ENCODE measurements at regions not wholly inside any gene's neighbourhood (a gene's known extent, or its start where the extent isn't known, plus 50 kb on each side); places are given as distances from the start of the nearest gene placed in this dataset.
"Not testable (repeated sequence)": the region's sequence is repeated elsewhere in the genome, so short reads cannot be mapped to it uniquely, and the experiment has no call there.

GRCh38 chr4:103272174-103272573 lies 74.0 kb upstream of the CENPE start:
- H4K20me1 ChIP-seq (ENCODE audit: insufficient read depth, poor library complexity, severe bottlenecking): no peaks in the 10 kb centered on the region
- H3K27me3 ChIP-seq: no peaks in the 10 kb centered on the region
- no peak for TF ChIP-seq EZH2phosphoT487 (IDR thresholded peaks at IDR 0.05; ENCODE audit: low read depth, severe bottlenecking, unreplicated experiment)
- TF ChIP-seq EZH2 (IDR thresholded peaks at IDR 0.05; ENCODE audit: borderline replicate concordance): no peak
- no peak for TF ChIP-seq CTCF (IDR thresholded peaks at IDR 0.05; ENCODE audit: poor library complexity)
- no peak overlapping the region for H2AFZ ChIP-seq
- H3K27ac ChIP-seq: no peak overlapping the region
- no peaks in the 10 kb centered on the region for H3K9me3 ChIP-seq (ENCODE audit: low read depth)
- no peak for DNase-seq (ENCODE audit: low spot score)
- no peaks in the 10 kb centered on the region for H3K36me3 ChIP-seq (replicated peaks; ENCODE audit: insufficient read depth, low read depth)
- H3K9me2 ChIP-seq (replicated peaks; ENCODE audit: insufficient read depth): no peaks in the 10 kb centered on the region
- H3K79me2 ChIP-seq: no peaks in the 10 kb centered on the region
- no peaks in the 10 kb centered on the region for H3K4me1 ChIP-seq (ENCODE audit: insufficient read depth)
- no peak overlapping the region for H3K4me3 ChIP-seq
- no peak overlapping the region for H3K4me2 ChIP-seq

- Histone ChIP-seq H3K36me3 (replicated peaks; ENCODE audit: insufficient read depth, low read depth) (no peaks in the 10 kb centered on the region), H3K4me2 (no peak overlapping the region)
Observed at GRCh38 chr4:103268746-103269145, 70.6 kb upstream of the CENPE start.

GRCh38 chr4:103264905-103265304 lies 66.8 kb upstream of the CENPE start:
- Histone ChIP-seq H3K9me3 (ENCODE audit: low read depth) (no peaks in the 10 kb centered on the region), H3K79me2 (no peaks in the 10 kb centered on the region), H3K4me2 (no peak overlapping the region), H4K20me1 (ENCODE audit: insufficient read depth, poor library complexity, severe bottlenecking) (no peaks in the 10 kb centered on the region), H3K4me1 (ENCODE audit: insufficient read depth) (no peaks in the 10 kb centered on the region), H3K4me3 (no peak overlapping the region), H3K27me3 (no peaks in the 10 kb centered on the region), H3K36me3 (replicated peaks; ENCODE audit: insufficient read depth, low read depth) (no peaks in the 10 kb centered on the region), H3K9me2 (replicated peaks; ENCODE audit: insufficient read depth) (no peaks in the 10 kb centered on the region), H3K27ac (no peak overlapping the region), H2AFZ (no peak overlapping the region)
- WGBS (ENCODE audit: low lambda C conversion rate, missing lambda C conversion rate): 94% methylated on average over 1 of the region's 1 CpG
- TF ChIP-seq EZH2phosphoT487 (IDR thresholded peaks at IDR 0.05; ENCODE audit: low read depth, severe bottlenecking, unreplicated experiment) (no peak), EZH2 (IDR thresholded peaks at IDR 0.05; ENCODE audit: borderline replicate concordance) (no peak), CTCF (IDR thresholded peaks at IDR 0.05; ENCODE audit: poor library complexity) (no peak)
- DNase-seq (ENCODE audit: low spot score): no peak

More at GRCh38 chr4:103268746-103269145, 70.6 kb upstream of the CENPE start:
- DNase-seq (ENCODE audit: low spot score): no peak
- no peaks in the 10 kb centered on the region for H4K20me1 ChIP-seq (ENCODE audit: insufficient read depth, poor library complexity, severe bottlenecking)
- no peaks in the 10 kb centered on the region for H3K9me3 ChIP-seq (ENCODE audit: low read depth)
- TF ChIP-seq CTCF (IDR thresholded peaks at IDR 0.05; ENCODE audit: poor library complexity): no peak
- TF ChIP-seq EZH2phosphoT487 (IDR thresholded peaks at IDR 0.05; ENCODE audit: low read depth, severe bottlenecking, unreplicated experiment): no peak
- no peak for TF ChIP-seq EZH2 (IDR thresholded peaks at IDR 0.05; ENCODE audit: borderline replicate concordance)
- no peaks in the 10 kb centered on the region for H3K9me2 ChIP-seq (replicated peaks; ENCODE audit: insufficient read depth)
- no peaks in the 10 kb centered on the region for H3K79me2 ChIP-seq
- H3K27ac ChIP-seq: no peak overlapping the region
- H3K4me1 ChIP-seq (ENCODE audit: insufficient read depth): no peaks in the 10 kb centered on the region
- no peak overlapping the region for H3K4me3 ChIP-seq
- H3K27me3 ChIP-seq: no peaks in the 10 kb centered on the region
- H2AFZ ChIP-seq: no peak overlapping the region

GRCh38 chr4:103256068-103256467 lies 57.9 kb upstream of the CENPE start:
- H3K4me1 ChIP-seq (ENCODE audit: insufficient read depth); DNase-seq (ENCODE audit: low spot score); H3K4me3 ChIP-seq; H3K4me2 ChIP-seq; H3K79me2 ChIP-seq; H3K27me3 ChIP-seq; H4K20me1 ChIP-seq (ENCODE audit: insufficient read depth, poor library complexity, severe bottlenecking); H2AFZ ChIP-seq; H3K9me2 ChIP-seq (replicated peaks; ENCODE audit: insufficient read depth); H3K9me3 ChIP-seq (ENCODE audit: low read depth); H3K27ac ChIP-seq; H3K36me3 ChIP-seq (replicated peaks; ENCODE audit: insufficient read depth, low read depth): not testable (repeated sequence)
- WGBS (ENCODE audit: low lambda C conversion rate, missing lambda C conversion rate): 95% methylated on average over 16 of the region's 16 CpGs
